Common myeloid progenitor, CD34-positive (primary cell): ENCODE measurements at regions not wholly inside any gene's neighbourhood (a gene's known extent, or its start where the extent isn't known, plus 50 kb on each side); places are given as distances from the start of the nearest gene placed in this dataset.

Experiments used
- CTCF ChIA-PET: fragments of 350-600 bp; sonication (Branson Sonifier 250); formaldehyde crosslinking; loops from one replicate; lab custom pipeline; 2021; ENCODE audit warnings: antibody characterized with exemption; lab: Charles Lee
- POLR2A ChIA-PET: fragments of 350-600 bp; sonication (Branson Sonifier 250); formaldehyde crosslinking; loops from one replicate; lab custom pipeline; 2021; ENCODE audit warnings: antibody characterized with exemption; lab: Charles Lee
- DNase-seq, 3 donors: peaks; one replicate each; pipeline versions ENCODE4 v3.0.0 to v3.0.0-alpha.2; 2013
- H3K27ac ChIP-seq, 2 experiments: 1 replicate in 1 of 2; 2 replicates in 1 of 2; pipeline ENCODE4 v1.7.0; 2013; ENCODE audit warnings: inconsistent platforms in 2 of 2, low read length in 2 of 2, mild to moderate bottlenecking in 2 of 2, low read depth in 1 of 2, moderate library complexity in 1 of 2; ENCODE audit not compliant: severe bottlenecking in 2 of 2, insufficient read depth in 1 of 2, poor library complexity in 1 of 2
- H3K27me3 ChIP-seq, 5 experiments: replicated peaks in 2 of 5; 1 replicate in 3 of 5; 2 replicates in 2 of 5; pipeline versions ENCODE4 v1.6.1 to v1.7.0; 2013; ENCODE audit warnings: low read length in 4 of 5, mild to moderate bottlenecking in 2 of 5, moderate library complexity in 2 of 5, inconsistent platforms in 1 of 5; ENCODE audit not compliant: insufficient read depth in 5 of 5, control insufficient read depth in 4 of 5
- H3K36me3 ChIP-seq, 4 experiments: 1 replicate in 2 of 4; 2 replicates in 2 of 4; pipeline versions ENCODE4 v1.6.1 to v1.7.0; 2013; ENCODE audit warnings: low read length in 3 of 4, control low read depth in 1 of 4, mild to moderate bottlenecking in 1 of 4; ENCODE audit not compliant: control insufficient read depth in 4 of 4, insufficient read depth in 4 of 4
- H3K4me1 ChIP-seq, 4 experiments: 1 replicate in 3 of 4; 2 replicates in 1 of 4; pipeline versions ENCODE4 v1.6.1 to v1.7.1; 2013; ENCODE audit warnings: low read length in 3 of 4, mild to moderate bottlenecking in 3 of 4, control low read depth in 1 of 4, inconsistent platforms in 1 of 4, moderate library complexity in 1 of 4; ENCODE audit not compliant: control insufficient read depth in 4 of 4, insufficient read depth in 4 of 4; ENCODE audit errors: control extremely low read depth in 1 of 4
- H3K4me3 ChIP-seq, 7 experiments: 1 replicate in 4 of 7; 2 replicates in 3 of 7; pipeline versions ENCODE4 v1.5.1 to v1.7.0; 2013; ENCODE audit warnings: mild to moderate bottlenecking in 7 of 7, low read length in 6 of 7, moderate library complexity in 6 of 7, inconsistent platforms in 2 of 7, low read depth in 2 of 7, control low read depth in 1 of 7; ENCODE audit not compliant: insufficient read depth in 4 of 7, control insufficient read depth in 1 of 7; ENCODE audit errors: extremely low read depth in 1 of 7
- H3K9me3 ChIP-seq, 5 experiments: 1 replicate in 4 of 5; 2 replicates in 1 of 5; pipeline versions ENCODE4 v1.6.1 to v1.7.1; 2013; ENCODE audit warnings: low read length in 4 of 5, mild to moderate bottlenecking in 2 of 5, inconsistent platforms in 1 of 5, low read depth in 1 of 5, moderate library complexity in 1 of 5; ENCODE audit not compliant: control insufficient read depth in 4 of 5, insufficient read depth in 2 of 5; ENCODE audit errors: control extremely low read depth in 1 of 5
- whole genome bisulfite sequencing: methylation state at CpG from one replicate; pipeline ENCODE4 v1.1.5; 2013; ENCODE audit not compliant: insufficient coverage; 5-methylcytosine and 5-hydroxymethylcytosine counted together

GRCh38 chrX:4435905-4436304 is 722.5 kb upstream of the PRKX start:
- WGBS, result 61% methylated on average over 4 of the region's 4 CpGs
- CTCF ChIA-PET, result no interaction called here
- POLR2A ChIA-PET, result no interaction called here

GRCh38 chrX:4397471-4397870 is 684.0 kb upstream of the PRKX start:
- H3K4me1 ChIP-seq, result no peaks in the 10 kb centered on the region
- no peak overlapping the region for H3K4me3 ChIP-seq
- DNase-seq, result no peak
- WGBS, result 58% methylated on average over 2 of the region's 2 CpGs
- POLR2A ChIA-PET, result no interaction called here
- H3K9me3 ChIP-seq, result no peaks in the 10 kb centered on the region
- H3K27ac ChIP-seq, result no peak overlapping the region
- no peaks in the 10 kb centered on the region for H3K27me3 ChIP-seq
- no peaks in the 10 kb centered on the region for H3K36me3 ChIP-seq
- CTCF ChIA-PET, result no interaction called here

More at GRCh38 chrX:4435905-4436304, 722.5 kb upstream of the PRKX start:
- no peaks in the 10 kb centered on the region for H3K9me3 ChIP-seq
- DNase-seq, result no peak
- no peaks in the 10 kb centered on the region for H3K27me3 ChIP-seq
- no peaks in the 10 kb centered on the region for H3K4me1 ChIP-seq
- no peaks in the 10 kb centered on the region for H3K36me3 ChIP-seq
- H3K27ac ChIP-seq, result no peak overlapping the region
- no peak overlapping the region for H3K4me3 ChIP-seq

- POLR2A ChIA-PET, result no interaction called here
- DNase-seq, result no peak
- H3K27me3 ChIP-seq, result peaks cover 0 to 2% (median 0%) of the 10 kb centered on the region in 5 experiments
- H3K9me3 ChIP-seq, result no peaks in the 10 kb centered on the region
- 38% methylated on average over 2 of the region's 3 CpGs for WGBS
- no peak overlapping the region for H3K4me3 ChIP-seq
- H3K4me1 ChIP-seq, result no peaks in the 10 kb centered on the region
- H3K36me3 ChIP-seq, result no peaks in the 10 kb centered on the region
- CTCF ChIA-PET, result no interaction called here
- no peak overlapping the region for H3K27ac ChIP-seq
Observed at GRCh38 chrX:4382273-4382672, 668.8 kb upstream of the PRKX start.

- H3K9me3 ChIP-seq, result no peaks in the 10 kb centered on the region
- POLR2A ChIA-PET, result no interaction called here
- H3K27me3 ChIP-seq, result peaks cover 0 to 2% (median 0%) of the 10 kb centered on the region in 5 experiments
- no peaks in the 10 kb centered on the region for H3K36me3 ChIP-seq
- H3K4me1 ChIP-seq, result no peaks in the 10 kb centered on the region
- no peak overlapping the region for H3K4me3 ChIP-seq
- no peak for DNase-seq
- H3K27ac ChIP-seq, result no peak overlapping the region
- CTCF ChIA-PET, result no interaction called here
Observed at GRCh38 chrX:4380710-4381109, 667.3 kb upstream of the PRKX start.

- ChIA-PET POLR2A (no interaction called here), CTCF (no interaction called here)
- H3K4me3 ChIP-seq, result no peak overlapping the region
- H3K36me3 ChIP-seq, result no peaks in the 10 kb centered on the region
- H3K4me1 ChIP-seq, result no peaks in the 10 kb centered on the region
- no peak overlapping the region for H3K27ac ChIP-seq
- peaks cover 0 to 2% (median 0%) of the 10 kb centered on the region in 5 experiments for H3K27me3 ChIP-seq
- WGBS, result 100% methylated on average over 1 of the region's 1 CpG
- no peak for DNase-seq
- no peaks in the 10 kb centered on the region for H3K9me3 ChIP-seq
Observed at GRCh38 chrX:4379071-4379470, 665.6 kb upstream of the PRKX start.

GRCh38 chrX:4373791-4374190 is 660.3 kb upstream of the PRKX start:
- CTCF ChIA-PET, result no interaction called here
- no peak overlapping the region for H3K27ac ChIP-seq
- POLR2A ChIA-PET, result no interaction called here
- WGBS, result 96% methylated on average over 8 of the region's 8 CpGs
- no peaks in the 10 kb centered on the region for H3K36me3 ChIP-seq
- no peak for DNase-seq
- H3K27me3 ChIP-seq, result no peaks in the 10 kb centered on the region
- H3K9me3 ChIP-seq, result no peaks in the 10 kb centered on the region
- no peak overlapping the region for H3K4me3 ChIP-seq
- no peaks in the 10 kb centered on the region for H3K4me1 ChIP-seq

GRCh38 chrX:4358577-4358976 is 645.1 kb upstream of the PRKX start:
- no CpG with 5 or more reads among the region's 3 CpGs for WGBS
- POLR2A ChIA-PET, result no interaction called here
- no peak for DNase-seq

More at GRCh38 chrX:4358577-4358976, 645.1 kb upstream of the PRKX start:
- no peak overlapping the region for H3K4me3 ChIP-seq
- CTCF ChIA-PET, result no interaction called here
- H3K27ac ChIP-seq, result no peak overlapping the region
- H3K4me1 ChIP-seq, result no peaks in the 10 kb centered on the region
- peaks cover 0 to 2% (median 0%) of the 10 kb centered on the region in 5 experiments for H3K27me3 ChIP-seq
- no peaks in the 10 kb centered on the region for H3K36me3 ChIP-seq
- no peaks in the 10 kb centered on the region for H3K9me3 ChIP-seq
